Mesodermal cell (in vitro differentiated cells): ENCODE measurements at regions not wholly inside any gene's neighbourhood (a gene's known extent, or its start where the extent isn't known, plus 50 kb on each side); places are given as distances from the start of the nearest gene placed in this dataset.
A peak's percentile ranks its signal among the peaks of the same experiment; 100 is the strongest.

Source experiments
- H3K27ac ChIP-seq: 2 replicates; pipeline ENCODE4 v1.7.0; 2013; ENCODE audit warnings: mild to moderate bottlenecking, low read depth, low read length, moderate library complexity; ENCODE audit not compliant: severe bottlenecking
- H3K36me3 ChIP-seq: 2 replicates; pipeline ENCODE4 v1.7.1; 2013; ENCODE audit warnings: mild to moderate bottlenecking, low read length, moderate library complexity; ENCODE audit not compliant: control insufficient read depth, insufficient read depth
- H3K4me1 ChIP-seq: one replicate; pipeline ENCODE4 v1.7.1; 2013; ENCODE audit warnings: mild to moderate bottlenecking, low read length; ENCODE audit not compliant: insufficient read depth, control insufficient read depth, poor library complexity, severe bottlenecking
- H3K4me3 ChIP-seq: 2 replicates; pipeline ENCODE4 v1.7.0; 2013; ENCODE audit warnings: low read length, control low read depth, mild to moderate bottlenecking; ENCODE audit not compliant: insufficient read depth, poor library complexity, severe bottlenecking; ENCODE audit errors: extremely low read depth
- H3K9me3 ChIP-seq: 2 replicates; pipeline ENCODE4 v1.7.1; 2013; ENCODE audit warnings: mild to moderate bottlenecking, low read length, moderate library complexity; ENCODE audit not compliant: control insufficient read depth
- WGBS, 2 experiments: methylation state at CpG; one replicate each; pipeline ENCODE4 v1.1.5; 2013; ENCODE audit warnings: missing lambda C conversion rate in 2 of 2; ENCODE audit not compliant: insufficient coverage in 2 of 2; 5-methylcytosine and 5-hydroxymethylcytosine counted together

DNA sequence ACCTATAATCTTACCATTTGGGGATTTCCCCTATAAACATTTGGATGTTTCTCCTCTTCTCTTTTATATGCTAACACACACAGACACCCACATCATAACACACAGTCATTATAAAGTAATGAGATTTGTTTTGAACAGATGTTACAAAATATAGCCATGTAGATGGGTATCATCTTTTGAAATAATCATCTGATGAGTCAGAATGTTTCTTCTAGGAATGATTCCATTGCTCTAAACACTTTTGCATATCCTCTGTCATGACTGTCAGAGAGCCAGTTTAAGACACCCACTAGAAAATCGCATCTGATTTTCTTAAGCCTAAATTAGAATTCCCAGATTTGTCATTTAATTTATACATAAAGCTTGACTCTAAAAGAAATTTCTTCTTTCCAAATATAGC lies 442.6 kb downstream of the CMPK2 start:
- WGBS, 2 experiments: no CpG with 5 or more reads among the region's 1 CpG
- H3K4me1 ChIP-seq: no peaks in the 10 kb centered on the region
- H3K36me3 ChIP-seq: no peaks in the 10 kb centered on the region
- no peak overlapping the region for H3K4me3 ChIP-seq
- H3K9me3 ChIP-seq: no peaks in the 10 kb centered on the region
- H3K27ac ChIP-seq: no peak overlapping the region

DNA sequence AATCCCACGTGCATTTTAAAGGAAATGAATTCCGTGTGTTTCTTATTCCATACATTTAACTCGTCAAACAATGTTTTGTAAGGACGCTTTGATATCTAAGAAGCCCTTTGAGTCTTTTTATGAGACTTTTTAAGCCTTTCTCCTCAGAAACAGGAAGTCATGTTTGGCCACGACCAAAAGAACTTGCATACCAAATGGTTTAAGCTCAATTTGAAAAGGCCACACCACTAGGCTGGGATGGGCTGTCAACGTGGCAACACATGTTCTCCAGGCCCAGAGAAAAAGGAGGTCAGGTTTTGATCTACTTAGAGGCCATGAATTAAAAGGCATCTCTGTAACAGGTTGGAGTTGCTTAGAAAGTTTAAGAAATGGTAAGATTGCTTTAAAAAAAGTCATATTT lies 441.8 kb downstream of the CMPK2 start:
- no peaks in the 10 kb centered on the region for H3K36me3 ChIP-seq
- H3K4me3 ChIP-seq: no peak overlapping the region
- 82 to 93% methylated on average over 5 to 6 of the region's 6 CpGs for WGBS, 2 experiments
- H3K9me3 ChIP-seq: no peaks in the 10 kb centered on the region
- no peak overlapping the region for H3K27ac ChIP-seq
- no peaks in the 10 kb centered on the region for H3K4me1 ChIP-seq

DNA sequence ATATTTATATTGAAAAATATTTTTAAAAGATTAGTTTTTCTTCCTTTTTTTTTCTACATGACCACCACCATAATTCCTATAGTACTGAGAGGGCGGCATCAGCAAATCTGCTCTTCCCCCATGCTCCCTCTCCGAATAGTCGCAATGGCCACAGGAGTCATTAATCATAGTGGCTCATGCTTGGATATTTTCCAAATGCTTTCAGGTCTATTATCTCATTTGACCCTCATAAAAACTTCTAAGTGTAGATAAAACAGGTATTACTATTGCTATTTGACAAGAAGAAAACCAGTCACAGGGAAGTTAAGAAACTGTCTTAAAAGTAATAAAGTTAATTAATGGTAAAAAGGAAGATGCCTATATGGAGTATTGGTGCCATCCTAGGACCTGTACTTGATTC lies 440.7 kb downstream of the CMPK2 start:
- Histone ChIP-seq H3K27ac (no peak overlapping the region), H3K4me3 (no peak overlapping the region), H3K9me3 (no peaks in the 10 kb centered on the region), H3K36me3 (no peaks in the 10 kb centered on the region), H3K4me1 (no peaks in the 10 kb centered on the region)
- 94% methylated on average over 2 to 3 of the region's 3 CpGs for WGBS, 2 experiments

DNA sequence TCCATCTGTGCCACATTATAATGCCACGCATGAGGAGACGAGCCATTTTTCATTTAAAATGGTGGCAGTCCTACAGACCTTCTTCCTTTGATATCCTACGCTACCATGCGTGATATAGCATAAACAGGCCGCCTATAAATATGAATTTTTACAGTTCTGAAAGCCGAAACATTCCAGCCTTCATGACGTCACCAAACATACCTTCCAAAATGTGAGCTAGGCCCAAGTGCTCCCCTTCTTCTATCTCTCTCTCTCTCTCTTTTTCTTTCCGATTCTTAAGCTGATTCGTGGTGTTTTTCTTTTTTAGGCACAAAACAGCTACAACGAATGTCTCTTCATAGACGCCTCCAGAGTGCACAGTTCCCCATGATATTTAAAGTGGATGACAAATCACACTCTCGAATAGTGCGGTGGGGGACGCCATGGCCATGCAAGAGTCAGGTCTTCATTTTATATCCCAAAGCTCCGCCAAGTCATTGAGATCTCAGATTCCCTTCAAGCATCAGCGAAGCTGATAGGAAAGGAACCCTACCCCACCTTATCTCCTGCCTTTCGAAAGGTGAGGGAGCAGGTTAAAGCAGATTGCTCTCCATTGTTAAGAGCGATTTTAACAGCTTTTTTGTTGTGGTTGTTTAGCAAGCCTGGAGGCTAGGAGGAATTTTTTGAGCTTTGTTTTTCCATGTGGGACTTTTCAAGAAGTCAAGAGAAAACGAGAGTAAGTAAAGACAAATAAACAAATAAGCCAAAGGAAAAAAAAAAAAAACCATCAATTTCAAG lies 436.3 kb downstream of the CMPK2 start:
- no peaks in the 10 kb centered on the region for H3K4me1 ChIP-seq
- no peak overlapping the region for H3K27ac ChIP-seq
- H3K9me3 ChIP-seq: no peaks in the 10 kb centered on the region
- 87 to 92% methylated on average over 15 to 17 of the region's 19 CpGs for WGBS, 2 experiments
- H3K4me3 ChIP-seq: no peak overlapping the region
- no peaks in the 10 kb centered on the region for H3K36me3 ChIP-seq

DNA sequence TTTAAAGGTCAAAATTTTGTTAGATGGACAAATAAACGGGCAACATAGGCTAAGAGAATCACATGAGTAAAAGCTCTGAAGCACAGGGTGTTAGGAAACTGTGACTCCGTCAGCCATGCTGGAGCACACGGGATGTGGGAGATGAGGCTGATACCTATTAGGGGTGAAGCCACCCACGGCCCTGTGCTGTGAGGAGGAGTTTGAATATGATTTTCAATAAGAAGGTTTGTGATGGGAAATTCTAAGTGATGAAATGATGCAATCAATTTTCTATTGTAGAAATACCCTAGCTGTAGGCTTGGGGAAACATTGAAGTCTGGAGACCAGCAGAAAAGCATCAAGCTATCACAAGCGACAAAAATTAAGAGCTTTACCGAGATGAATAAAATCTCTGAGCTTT lies 431.3 kb downstream of the CMPK2 start:
- Histone ChIP-seq H3K36me3 (no peaks in the 10 kb centered on the region), H3K9me3 (no peaks in the 10 kb centered on the region), H3K4me3 (no peak overlapping the region), H3K27ac (no peak overlapping the region), H3K4me1 (no peaks in the 10 kb centered on the region)
- WGBS, 2 experiments: 87 to 95% methylated on average over 5 of the region's 6 CpGs

DNA sequence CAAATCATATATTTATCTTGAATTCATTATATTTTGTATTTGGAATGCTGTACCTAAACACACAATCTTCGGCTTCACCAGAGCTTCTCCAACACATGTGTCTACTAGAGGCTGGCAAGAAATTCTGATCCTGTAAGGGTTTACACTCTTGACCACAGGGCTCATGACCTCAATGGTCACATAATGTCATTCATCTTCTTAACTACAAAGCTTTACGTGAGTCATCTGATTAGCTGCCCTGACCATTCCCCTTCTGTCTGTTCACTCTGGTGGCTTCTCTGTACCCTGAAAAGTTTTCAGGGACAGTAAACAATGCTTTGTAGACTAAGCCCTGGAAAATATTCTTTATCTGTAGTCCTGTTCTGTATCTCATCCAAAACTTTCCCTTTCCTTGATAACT lies 423.9 kb downstream of the CMPK2 start:
- Histone ChIP-seq H3K9me3 (no peaks in the 10 kb centered on the region), H3K4me1 (peaks cover 14% of the 10 kb centered on the region), H3K36me3 (no peaks in the 10 kb centered on the region), H3K27ac (peak overlapping the region; percentile 38), H3K4me3 (no peak overlapping the region)
- 86% methylated on average over 1 of the region's 2 CpGs; no CpG with 5 or more reads in 1 of the 2 experiments for WGBS, 2 experiments

DNA sequence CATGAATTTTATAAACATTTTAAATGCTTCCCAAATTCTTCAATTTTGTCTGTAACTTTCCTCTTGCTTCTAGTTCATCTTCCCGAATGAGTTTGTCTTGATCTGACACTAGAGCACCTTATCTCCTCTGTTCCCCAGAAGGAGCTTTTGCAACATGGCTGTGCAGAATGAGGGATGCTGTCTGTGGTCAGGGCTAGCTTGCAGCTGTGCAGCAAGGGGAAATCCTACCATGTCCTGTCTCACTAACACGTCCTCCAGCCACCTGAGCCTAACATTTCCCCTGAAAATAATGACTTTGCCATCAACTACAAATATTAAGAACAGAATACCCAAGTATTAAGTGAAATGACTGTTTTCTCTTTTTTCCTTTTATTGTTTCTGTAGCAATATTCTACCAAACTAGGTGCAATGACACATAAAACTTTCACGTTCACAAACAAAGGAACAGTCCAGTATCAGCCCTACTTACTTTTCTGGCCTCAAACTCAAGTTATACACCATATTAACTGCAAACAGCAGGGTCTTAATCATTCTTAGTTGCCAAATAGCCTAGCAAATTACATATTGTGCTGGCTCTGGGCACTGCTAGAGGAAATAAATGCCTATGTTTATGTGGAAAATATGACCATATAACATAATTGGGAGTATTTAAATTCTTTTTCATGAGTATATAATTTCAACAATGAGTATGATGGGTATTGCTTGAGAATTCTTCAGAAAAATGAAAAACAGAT lies 423.3 kb downstream of the CMPK2 start:
- WGBS, 2 experiments: 75 to 86% methylated on average over 1 of the region's 3 CpGs
- Histone ChIP-seq H3K36me3 (no peaks in the 10 kb centered on the region), H3K4me1 (peaks cover 14% of the 10 kb centered on the region), H3K27ac (peak overlapping the region; percentile 38), H3K4me3 (no peak overlapping the region), H3K9me3 (no peaks in the 10 kb centered on the region)

DNA sequence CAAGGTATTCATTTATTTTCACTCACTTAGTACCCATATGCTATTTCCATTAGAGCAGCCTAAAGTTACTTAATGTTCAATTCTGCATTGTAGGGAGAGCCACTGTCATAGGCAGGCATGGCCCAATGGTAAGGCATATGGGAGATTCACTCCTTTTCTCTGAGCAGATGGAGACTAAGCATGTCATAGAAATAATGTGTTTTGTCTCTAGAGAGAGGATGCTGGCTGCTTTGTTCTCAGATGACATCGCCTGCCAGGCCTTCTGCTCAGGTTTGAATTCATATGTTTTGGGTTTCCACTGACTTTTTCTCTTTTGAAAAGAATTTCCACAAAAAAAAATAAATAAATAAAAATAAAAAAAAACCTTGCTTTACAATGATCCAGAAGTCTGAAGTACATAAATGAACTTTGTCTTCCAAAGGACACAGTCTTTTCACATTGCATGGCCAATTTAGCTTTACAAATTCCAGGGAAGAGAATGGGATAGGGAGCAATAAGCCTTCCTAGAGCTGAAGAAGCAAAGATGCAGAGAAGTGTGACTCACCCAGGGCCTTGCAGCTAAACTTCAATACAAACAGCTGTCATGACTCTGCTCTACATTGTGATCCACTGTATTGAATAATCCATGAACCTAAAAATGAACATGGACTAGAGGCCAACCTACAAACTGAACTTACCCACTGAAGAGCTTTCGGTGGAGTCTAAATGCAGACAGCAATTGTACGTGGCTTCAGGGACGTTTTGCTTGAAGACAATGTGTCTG lies 422.5 kb downstream of the CMPK2 start:
- Histone ChIP-seq H3K4me3 (no peak overlapping the region), H3K36me3 (no peaks in the 10 kb centered on the region), H3K9me3 (no peaks in the 10 kb centered on the region), H3K4me1 (peaks cover 14% of the 10 kb centered on the region), H3K27ac (peak overlapping the region; percentile 37)
- WGBS, 2 experiments: 75 to 97% methylated on average over 3 of the region's 4 CpGs

DNA sequence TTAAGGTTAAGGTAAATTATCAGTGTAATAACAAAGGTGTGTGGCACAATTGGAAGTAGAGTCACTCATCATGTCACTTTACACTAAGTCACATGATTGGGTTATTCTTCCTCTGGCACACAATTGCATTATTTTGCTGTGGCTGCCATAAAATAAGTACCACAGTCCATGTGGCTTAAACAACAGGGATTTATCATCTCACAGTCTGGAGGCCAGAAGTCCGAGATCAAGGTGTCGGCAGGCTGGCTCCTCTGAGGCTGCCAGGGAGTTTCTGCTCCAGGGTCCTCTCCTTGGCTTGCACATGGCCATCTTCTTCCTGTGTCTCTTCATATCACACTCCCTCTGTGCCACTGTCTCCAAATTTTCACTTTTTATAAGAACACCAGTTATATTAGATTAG lies 421.2 kb downstream of the CMPK2 start:
- Histone ChIP-seq H3K9me3 (no peaks in the 10 kb centered on the region), H3K27ac (no peak overlapping the region), H3K36me3 (no peaks in the 10 kb centered on the region), H3K4me1 (peaks cover 14% of the 10 kb centered on the region), H3K4me3 (no peak overlapping the region)
- WGBS, 2 experiments: 86 to 92% methylated on average over 2 of the region's 2 CpGs

DNA sequence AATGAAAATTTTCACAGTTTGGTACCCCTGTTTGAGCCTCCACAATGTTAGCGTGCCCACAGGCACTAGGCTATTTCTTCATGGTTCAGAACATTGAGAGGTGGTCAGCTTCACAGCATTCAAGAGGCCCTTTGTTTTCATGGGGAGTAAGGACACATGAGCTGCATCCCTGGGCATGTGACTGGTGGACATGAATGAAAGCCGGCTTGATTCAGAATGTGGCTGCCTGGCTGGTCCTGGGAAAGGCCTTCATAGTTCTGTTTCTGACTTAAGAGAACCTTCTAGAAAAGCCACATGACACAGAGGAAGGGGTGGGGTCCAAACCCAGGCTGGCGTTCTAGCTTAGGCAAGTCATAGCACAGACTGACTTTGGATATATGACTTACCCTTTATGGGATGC lies 420.6 kb downstream of the CMPK2 start:
- 91 to 100% methylated on average over 1 of the region's 3 CpGs for WGBS, 2 experiments
- Histone ChIP-seq H3K9me3 (no peaks in the 10 kb centered on the region), H3K4me3 (no peak overlapping the region), H3K36me3 (no peaks in the 10 kb centered on the region), H3K4me1 (peaks cover 14% of the 10 kb centered on the region), H3K27ac (no peak overlapping the region)
